ENCODE measurements at regions not wholly inside any gene's neighbourhood (a gene's known extent, or its start where the extent isn't known, plus 50 kb on each side); places are given as distances from the start of the nearest gene placed in this dataset.

- no peak for TF ChIP-seq CTCF (IDR thresholded peaks at IDR 0.05)
- TF ChIP-seq POLR2A (IDR thresholded peaks at IDR 0.05): no peak
These were observed 104.3 kb upstream of the PDE3A start for GRCh38 chr12:20264026-20264425.
